Liver (tissue), 8 donors: ENCODE measurements at regions not wholly inside any gene's neighbourhood (a gene's known extent, or its start where the extent isn't known, plus 50 kb on each side); places are given as distances from the start of the nearest gene placed in this dataset.
"Not testable (repeated sequence)": the region's sequence is repeated elsewhere in the genome, so short reads cannot be mapped to it uniquely, and the experiment has no call there.

Experiments
- DNase-seq: peaks from one replicate; pipeline ENCODE4 v3.0.0-alpha.2; 2017; ENCODE audit warnings: low spot score
- H3K27ac ChIP-seq, 2 donors: one replicate each; pipeline ENCODE4 v1.7.0; 2013; ENCODE audit warnings: inconsistent platforms in 2 of 2, low read length in 2 of 2, control low read depth in 1 of 2, low read depth in 1 of 2, mild to moderate bottlenecking in 1 of 2
- H3K27me3 ChIP-seq, 4 donors: one replicate each; pipeline versions ENCODE4 v1.6.1 to v1.7.0; 2013; ENCODE audit warnings: low read length in 3 of 4, inconsistent platforms in 1 of 4, mild to moderate bottlenecking in 1 of 4, moderate library complexity in 1 of 4; ENCODE audit not compliant: control insufficient read depth in 4 of 4, insufficient read depth in 4 of 4
- H3K36me3 ChIP-seq, 4 donors: one replicate each; pipeline versions ENCODE4 v1.6.1 to v1.7.0; 2013; ENCODE audit warnings: low read length in 3 of 4, mild to moderate bottlenecking in 3 of 4, low read depth in 1 of 4, moderate library complexity in 1 of 4; ENCODE audit not compliant: control insufficient read depth in 4 of 4, insufficient read depth in 3 of 4
- H3K4me1 ChIP-seq, 4 donors: one replicate each; pipeline versions ENCODE4 v1.6.1 to v1.7.0; 2013; ENCODE audit warnings: low read length in 3 of 4, mild to moderate bottlenecking in 3 of 4, moderate library complexity in 1 of 4; ENCODE audit not compliant: control insufficient read depth in 4 of 4, insufficient read depth in 4 of 4
- H3K4me3 ChIP-seq, 3 donors: one replicate each; pipeline versions ENCODE4 v1.6.1 to v1.7.0; 2013; ENCODE audit warnings: low read length in 3 of 3, control low read depth in 1 of 3, low read depth in 1 of 3, mild to moderate bottlenecking in 1 of 3
- H3K9ac ChIP-seq, 2 donors: one replicate each; pipeline ENCODE4 v1.7.0; 2013; ENCODE audit warnings: low read length in 2 of 2, mild to moderate bottlenecking in 2 of 2, moderate library complexity in 2 of 2, control low read depth in 1 of 2, low read depth in 1 of 2
- H3K9me3 ChIP-seq, 4 donors: one replicate each; pipeline versions ENCODE4 v1.6.1 to v1.7.0; 2013; ENCODE audit warnings: low read length in 3 of 4; ENCODE audit not compliant: control insufficient read depth in 4 of 4
- RAD21 ChIP-seq, 2 donors: IDR thresholded peaks; 2 replicates each; pipeline ENCODE4 v1.6.1; 2016; ENCODE audit warnings: antibody characterized with exemption in 2 of 2, mild to moderate bottlenecking in 2 of 2
- WGBS: extraction: QIAGEN DNeasy Blood & Tissue Kit; methylation state at CpG from one replicate; pipeline ENCODE4 v1.1.7; 2013; 5-methylcytosine and 5-hydroxymethylcytosine counted together
- TF ChIP-seq, protein P1 (sequence below): fragments of 150-350 bp; IDR thresholded peaks from 2 replicates; pipeline ENCODE4 v1.5.1; 2017; ENCODE audit warnings: improper control_type of control experiment, low read depth, low read length; ENCODE audit not compliant: missing input control
- donor health status: healthy.
- donor health status: healthy.
- donor health status: healthy.
- donor health status: healthy.
- donor health status: healthy.

DNA sequence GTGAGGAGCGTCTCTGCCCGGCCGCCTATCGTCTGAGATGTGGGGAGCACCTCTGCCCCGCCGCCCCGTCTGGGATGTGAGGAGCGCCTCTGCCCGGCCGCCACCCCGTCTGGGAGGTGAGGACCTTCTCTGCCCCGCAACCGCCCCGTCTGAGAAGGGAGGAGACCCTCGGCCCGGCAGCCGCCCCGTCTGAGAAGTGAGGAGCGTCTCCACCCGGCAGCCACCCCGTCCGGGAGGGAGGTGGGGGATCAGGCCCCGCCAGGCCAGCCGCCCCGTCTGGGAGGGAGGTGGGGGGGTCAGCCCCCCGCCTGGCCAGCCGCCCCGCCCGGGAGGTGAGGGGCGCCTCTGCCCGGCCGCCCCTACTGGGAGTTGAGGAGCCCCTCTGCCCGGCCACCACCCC lies 507.8 kb downstream of the TUBA3C start:
- H3K4me3 ChIP-seq, H3K9me3 ChIP-seq, H3K27ac ChIP-seq, H3K27me3 ChIP-seq, H3K36me3 ChIP-seq, DNase-seq, H3K9ac ChIP-seq, H3K4me1 ChIP-seq: not testable (repeated sequence)
- 95% methylated on average over 27 of the region's 33 CpGs for WGBS

DNA sequence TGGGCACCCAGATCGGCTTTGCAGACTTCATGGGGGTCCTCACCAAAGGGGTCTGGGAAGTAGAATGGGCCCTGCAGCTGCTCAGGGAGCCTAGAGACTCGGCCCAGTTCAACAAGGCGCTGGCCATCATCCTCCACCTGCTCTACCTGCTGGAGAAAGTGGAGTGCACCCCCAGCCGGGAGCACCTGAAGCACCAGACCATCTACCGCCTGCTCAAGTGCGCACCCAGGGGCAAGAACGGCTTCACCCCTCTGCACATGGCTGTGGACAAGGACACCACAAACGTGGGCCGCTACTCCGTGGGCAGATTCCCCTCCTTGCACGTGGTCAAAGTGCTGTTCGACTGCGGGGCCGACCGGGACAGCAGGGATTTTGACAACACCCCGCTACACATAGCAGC lies 515.0 kb downstream of the TUBA3C start:
- H3K36me3 ChIP-seq, DNase-seq, H3K27me3 ChIP-seq, H3K4me3 ChIP-seq, H3K4me1 ChIP-seq, H3K9ac ChIP-seq, H3K27ac ChIP-seq, H3K9me3 ChIP-seq: not testable (repeated sequence)
- 88% methylated on average over 16 of the region's 16 CpGs for WGBS

DNA sequence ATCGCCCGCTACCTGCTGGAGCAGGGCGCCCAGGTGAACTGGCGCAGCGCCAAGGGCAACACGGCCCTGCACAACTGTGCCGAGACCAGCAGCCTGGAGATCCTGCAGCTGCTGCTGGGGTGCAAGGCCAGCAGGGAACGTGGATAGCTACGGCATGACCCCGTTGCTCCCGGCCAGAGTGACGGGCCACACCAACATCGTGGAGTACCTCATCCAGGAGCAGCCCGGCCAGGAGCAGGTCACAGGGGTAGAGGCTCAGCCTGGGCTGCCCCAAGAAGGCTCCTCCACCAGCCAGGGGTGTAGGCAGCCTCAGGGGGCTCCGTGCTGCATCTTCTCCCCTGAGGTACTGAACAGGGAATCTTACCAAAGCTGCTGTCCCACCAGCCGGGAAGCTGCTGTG lies 515.9 kb downstream of the TUBA3C start:
- H3K27ac ChIP-seq, H3K9ac ChIP-seq, H3K27me3 ChIP-seq, H3K4me1 ChIP-seq, H3K36me3 ChIP-seq, H3K9me3 ChIP-seq, H3K4me3 ChIP-seq, DNase-seq: not testable (repeated sequence)
- 87% methylated on average over 11 of the region's 16 CpGs for WGBS

DNA sequence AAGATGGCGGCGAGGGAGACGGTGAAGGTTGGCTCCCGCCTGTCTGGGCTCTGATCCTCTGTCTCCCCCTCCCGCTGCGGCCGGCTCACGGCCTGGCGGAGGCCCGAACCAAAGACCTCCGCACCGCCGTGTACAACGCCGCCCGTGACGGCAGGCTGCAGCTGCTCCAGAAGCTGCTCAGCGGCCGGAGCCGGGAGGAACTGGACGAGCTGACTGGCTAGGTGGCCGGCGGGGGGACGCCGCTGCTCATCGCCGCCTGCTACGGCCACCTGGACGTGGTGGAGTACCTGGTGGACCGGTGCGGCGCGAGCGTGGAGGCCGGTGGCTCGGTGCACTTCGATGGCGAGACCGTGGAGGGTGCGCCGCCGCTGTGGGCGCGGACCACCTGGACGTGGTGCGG lies 516.5 kb downstream of the TUBA3C start:
- not testable (repeated sequence) for H3K4me1 ChIP-seq, H3K9ac ChIP-seq, H3K36me3 ChIP-seq, DNase-seq, H3K4me3 ChIP-seq, H3K27ac ChIP-seq, H3K27me3 ChIP-seq, H3K9me3 ChIP-seq
- 82% methylated on average over 46 of the region's 46 CpGs for WGBS

DNA sequence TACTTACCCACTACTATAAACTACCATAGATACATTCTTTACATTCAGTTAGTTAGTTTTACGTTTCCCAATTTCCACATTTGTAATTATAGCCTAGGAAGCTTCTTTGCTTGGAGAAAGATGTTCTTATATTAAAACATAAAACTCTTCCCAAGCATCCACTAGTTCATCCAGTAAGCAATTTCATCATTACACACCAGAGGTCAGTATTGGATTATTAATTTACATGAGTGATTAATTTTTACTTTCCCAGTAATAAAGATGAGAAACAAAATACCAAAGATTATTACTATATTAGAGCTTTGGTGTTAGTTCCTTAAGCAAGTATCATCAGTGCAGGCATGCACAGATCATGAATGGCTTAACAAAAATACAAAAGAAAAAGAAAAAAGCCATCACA lies 518.4 kb downstream of the TUBA3C start:
- H3K4me3 ChIP-seq, H3K9me3 ChIP-seq, H3K27ac ChIP-seq, DNase-seq, H3K36me3 ChIP-seq, H3K27me3 ChIP-seq, H3K9ac ChIP-seq, H3K4me1 ChIP-seq: not testable (repeated sequence)
- no CpG with 5 or more reads among the region's 1 CpG for WGBS
- TF ChIP-seq RAD21 (IDR thresholded peaks at IDR 0.05) = peak in 1 of 2 donors; percentile 36
- TF ChIP-seq, protein P1, sequence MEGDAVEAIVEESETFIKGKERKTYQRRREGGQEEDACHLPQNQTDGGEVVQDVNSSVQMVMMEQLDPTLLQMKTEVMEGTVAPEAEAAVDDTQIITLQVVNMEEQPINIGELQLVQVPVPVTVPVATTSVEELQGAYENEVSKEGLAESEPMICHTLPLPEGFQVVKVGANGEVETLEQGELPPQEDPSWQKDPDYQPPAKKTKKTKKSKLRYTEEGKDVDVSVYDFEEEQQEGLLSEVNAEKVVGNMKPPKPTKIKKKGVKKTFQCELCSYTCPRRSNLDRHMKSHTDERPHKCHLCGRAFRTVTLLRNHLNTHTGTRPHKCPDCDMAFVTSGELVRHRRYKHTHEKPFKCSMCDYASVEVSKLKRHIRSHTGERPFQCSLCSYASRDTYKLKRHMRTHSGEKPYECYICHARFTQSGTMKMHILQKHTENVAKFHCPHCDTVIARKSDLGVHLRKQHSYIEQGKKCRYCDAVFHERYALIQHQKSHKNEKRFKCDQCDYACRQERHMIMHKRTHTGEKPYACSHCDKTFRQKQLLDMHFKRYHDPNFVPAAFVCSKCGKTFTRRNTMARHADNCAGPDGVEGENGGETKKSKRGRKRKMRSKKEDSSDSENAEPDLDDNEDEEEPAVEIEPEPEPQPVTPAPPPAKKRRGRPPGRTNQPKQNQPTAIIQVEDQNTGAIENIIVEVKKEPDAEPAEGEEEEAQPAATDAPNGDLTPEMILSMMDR = peak; percentile 12
